Right lobe of liver (tissue), 4 donors: ENCODE measurements at regions not wholly inside any gene's neighbourhood (a gene's known extent, or its start where the extent isn't known, plus 50 kb on each side); places are given as distances from the start of the nearest gene placed in this dataset.

Experiments
- CTCF ChIP-seq, 4 donors: fragments of 200-600 bp in 3 of 4; fragments of 450-650 bp in 1 of 4; IDR thresholded peaks; one replicate each; pipeline versions ENCODE4 v1.5.1 to v1.8.0; 2016 to 2022; ENCODE audit warnings: antibody characterized with exemption in 4 of 4, mild to moderate bottlenecking in 2 of 4
- POLR2A ChIP-seq: fragments of 450-650 bp; IDR thresholded peaks from one replicate; pipeline ENCODE4 v1.6.1; 2017; ENCODE audit warnings: antibody characterized with exemption, mild to moderate bottlenecking
- donor health status: DM: no; HTN: no; CAD: no.
- donor health status: DM: no; HTN: no; CAD: no.
- donor health status: DM: no; HTN: yes; CAD: no.

- TF ChIP-seq CTCF (IDR thresholded peaks at IDR 0.05) (no peak), POLR2A (no peak)
Observed at GRCh38 chr9:7901621-7902020, 102.0 kb upstream of the DMAC1 start.
